C4-2B (cell line): ENCODE measurements at regions not wholly inside any gene's neighbourhood (a gene's known extent, or its start where the extent isn't known, plus 50 kb on each side); places are given as distances from the start of the nearest gene placed in this dataset.

Source experiments
- H3K27ac ChIP-seq: fragments of 450-650 bp; 2 replicates; pipeline ENCODE4 v1.5.1; 2017
- CTCF ChIP-seq: fragments of 450-650 bp; conservative IDR thresholded peaks from 2 replicates; pipeline ENCODE4 v1.5.1; 2017; ENCODE audit warnings: mild to moderate bottlenecking
- ZFX ChIP-seq: fragments of 450-650 bp; IDR thresholded peaks from 2 replicates; pipeline ENCODE4 v1.6.1; 2017

- TF ChIP-seq CTCF (no peak), ZFX (no peak)
Observed at GRCh38 chr10:10919976-10920375, 97.7 kb upstream of the CELF2 start.

GRCh38 chr10:10921826-10922461 is 95.7 kb upstream of the CELF2 start:
- H3K27ac ChIP-seq: no peak overlapping the region
- no peak for TF ChIP-seq CTCF
- TF ChIP-seq ZFX: no peak

More at GRCh38 chr10:10919976-10920375, 97.7 kb upstream of the CELF2 start:
- H3K27ac ChIP-seq: no peak overlapping the region

- no peak for TF ChIP-seq ZFX
- TF ChIP-seq CTCF: no peak
- H3K27ac ChIP-seq: no peak overlapping the region
Observed at GRCh38 chr10:10923029-10923651, 94.5 kb upstream of the CELF2 start.

- TF ChIP-seq ZFX (no peak), CTCF (no peak)
- H3K27ac ChIP-seq: no peak overlapping the region
Observed at GRCh38 chr10:10925667-10926066, 92.0 kb upstream of the CELF2 start.

- H3K27ac ChIP-seq: no peak overlapping the region
- TF ChIP-seq CTCF (no peak), ZFX (no peak)
Observed at GRCh38 chr10:10927608-10928007, 90.1 kb upstream of the CELF2 start.

- TF ChIP-seq ZFX: no peak
- peak; percentile 14 for TF ChIP-seq CTCF
Observed at GRCh38 chr10:10930979-10931743, 86.5 kb upstream of the CELF2 start.

GRCh38 chr10:10935032-10935431 is 82.6 kb upstream of the CELF2 start:
- TF ChIP-seq CTCF (no peak), ZFX (no peak)
- no peak overlapping the region for H3K27ac ChIP-seq

More at GRCh38 chr10:10930979-10931743, 86.5 kb upstream of the CELF2 start:
- H3K27ac ChIP-seq: no peak overlapping the region
